ENCODE measurements at regions not wholly inside any gene's neighbourhood (a gene's known extent, or its start where the extent isn't known, plus 50 kb on each side); places are given as distances from the start of the nearest gene placed in this dataset.

- no peak for TF ChIP-seq EGR1 (IDR thresholded peaks at IDR 0.05)
- no peak for TF ChIP-seq NFIC (IDR thresholded peaks at IDR 0.05)
- TF ChIP-seq RAD21 (IDR thresholded peaks at IDR 0.05; ENCODE audit: low read depth) = no peak
- TF ChIP-seq, protein P1, sequence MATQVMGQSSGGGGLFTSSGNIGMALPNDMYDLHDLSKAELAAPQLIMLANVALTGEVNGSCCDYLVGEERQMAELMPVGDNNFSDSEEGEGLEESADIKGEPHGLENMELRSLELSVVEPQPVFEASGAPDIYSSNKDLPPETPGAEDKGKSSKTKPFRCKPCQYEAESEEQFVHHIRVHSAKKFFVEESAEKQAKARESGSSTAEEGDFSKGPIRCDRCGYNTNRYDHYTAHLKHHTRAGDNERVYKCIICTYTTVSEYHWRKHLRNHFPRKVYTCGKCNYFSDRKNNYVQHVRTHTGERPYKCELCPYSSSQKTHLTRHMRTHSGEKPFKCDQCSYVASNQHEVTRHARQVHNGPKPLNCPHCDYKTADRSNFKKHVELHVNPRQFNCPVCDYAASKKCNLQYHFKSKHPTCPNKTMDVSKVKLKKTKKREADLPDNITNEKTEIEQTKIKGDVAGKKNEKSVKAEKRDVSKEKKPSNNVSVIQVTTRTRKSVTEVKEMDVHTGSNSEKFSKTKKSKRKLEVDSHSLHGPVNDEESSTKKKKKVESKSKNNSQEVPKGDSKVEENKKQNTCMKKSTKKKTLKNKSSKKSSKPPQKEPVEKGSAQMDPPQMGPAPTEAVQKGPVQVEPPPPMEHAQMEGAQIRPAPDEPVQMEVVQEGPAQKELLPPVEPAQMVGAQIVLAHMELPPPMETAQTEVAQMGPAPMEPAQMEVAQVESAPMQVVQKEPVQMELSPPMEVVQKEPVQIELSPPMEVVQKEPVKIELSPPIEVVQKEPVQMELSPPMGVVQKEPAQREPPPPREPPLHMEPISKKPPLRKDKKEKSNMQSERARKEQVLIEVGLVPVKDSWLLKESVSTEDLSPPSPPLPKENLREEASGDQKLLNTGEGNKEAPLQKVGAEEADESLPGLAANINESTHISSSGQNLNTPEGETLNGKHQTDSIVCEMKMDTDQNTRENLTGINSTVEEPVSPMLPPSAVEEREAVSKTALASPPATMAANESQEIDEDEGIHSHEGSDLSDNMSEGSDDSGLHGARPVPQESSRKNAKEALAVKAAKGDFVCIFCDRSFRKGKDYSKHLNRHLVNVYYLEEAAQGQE (IDR thresholded peaks at IDR 0.05; ENCODE audit: low read depth) = no peak
- no peak for TF ChIP-seq ZBTB7A (IDR thresholded peaks at IDR 0.05; ENCODE audit: low read depth)
- TF ChIP-seq USF1 (IDR thresholded peaks at IDR 0.05) = no peak
- TF ChIP-seq EP300 (IDR thresholded peaks at IDR 0.05; ENCODE audit: borderline replicate concordance) = no peak
- TF ChIP-seq FOXM1 (IDR thresholded peaks at IDR 0.05; ENCODE audit: borderline replicate concordance, low read depth) = no peak
- no peak for TF ChIP-seq TEAD4 (IDR thresholded peaks at IDR 0.05)
- no peak for TF ChIP-seq YY1 (IDR thresholded peaks at IDR 0.05; ENCODE audit: low read depth)
- no peak for TF ChIP-seq MAX (IDR thresholded peaks at IDR 0.05)
- TF ChIP-seq CREB1 (IDR thresholded peaks at IDR 0.05; ENCODE audit: low read depth) = no peak
- TF ChIP-seq TCF12 (IDR thresholded peaks at IDR 0.05; ENCODE audit: low read depth) = no peak
- no peak for TF ChIP-seq CEBPB (IDR thresholded peaks at IDR 0.05)
- no peak for TF ChIP-seq TAF1 (IDR thresholded peaks at IDR 0.05; ENCODE audit: low read depth)
Observed at GRCh38 chr2:236965841-236966096, 119.9 kb upstream of the COPS8 start.

- no peak for TF ChIP-seq TCF12 (IDR thresholded peaks at IDR 0.05; ENCODE audit: low read depth)
- no peak for TF ChIP-seq RAD21 (IDR thresholded peaks at IDR 0.05; ENCODE audit: low read depth)
- TF ChIP-seq, protein P1 (IDR thresholded peaks at IDR 0.05; ENCODE audit: low read depth) = no peak
- no peak for TF ChIP-seq CEBPB (IDR thresholded peaks at IDR 0.05)
- TF ChIP-seq USF1 (IDR thresholded peaks at IDR 0.05) = no peak
- TF ChIP-seq CREB1 (IDR thresholded peaks at IDR 0.05; ENCODE audit: low read depth) = no peak
- no peak for TF ChIP-seq EGR1 (IDR thresholded peaks at IDR 0.05)
- no peak for TF ChIP-seq TAF1 (IDR thresholded peaks at IDR 0.05; ENCODE audit: low read depth)
- TF ChIP-seq ZBTB7A (IDR thresholded peaks at IDR 0.05; ENCODE audit: low read depth) = no peak
- TF ChIP-seq YY1 (IDR thresholded peaks at IDR 0.05; ENCODE audit: low read depth) = no peak
- TF ChIP-seq TEAD4 (IDR thresholded peaks at IDR 0.05) = no peak
- no peak for TF ChIP-seq NFIC (IDR thresholded peaks at IDR 0.05)
- no peak for TF ChIP-seq MAX (IDR thresholded peaks at IDR 0.05)
- TF ChIP-seq FOXM1 (IDR thresholded peaks at IDR 0.05; ENCODE audit: borderline replicate concordance, low read depth) = no peak
- TF ChIP-seq EP300 (IDR thresholded peaks at IDR 0.05; ENCODE audit: borderline replicate concordance) = no peak
Observed at GRCh38 chr2:236967499-236967783, 118.2 kb upstream of the COPS8 start.

DNA sequence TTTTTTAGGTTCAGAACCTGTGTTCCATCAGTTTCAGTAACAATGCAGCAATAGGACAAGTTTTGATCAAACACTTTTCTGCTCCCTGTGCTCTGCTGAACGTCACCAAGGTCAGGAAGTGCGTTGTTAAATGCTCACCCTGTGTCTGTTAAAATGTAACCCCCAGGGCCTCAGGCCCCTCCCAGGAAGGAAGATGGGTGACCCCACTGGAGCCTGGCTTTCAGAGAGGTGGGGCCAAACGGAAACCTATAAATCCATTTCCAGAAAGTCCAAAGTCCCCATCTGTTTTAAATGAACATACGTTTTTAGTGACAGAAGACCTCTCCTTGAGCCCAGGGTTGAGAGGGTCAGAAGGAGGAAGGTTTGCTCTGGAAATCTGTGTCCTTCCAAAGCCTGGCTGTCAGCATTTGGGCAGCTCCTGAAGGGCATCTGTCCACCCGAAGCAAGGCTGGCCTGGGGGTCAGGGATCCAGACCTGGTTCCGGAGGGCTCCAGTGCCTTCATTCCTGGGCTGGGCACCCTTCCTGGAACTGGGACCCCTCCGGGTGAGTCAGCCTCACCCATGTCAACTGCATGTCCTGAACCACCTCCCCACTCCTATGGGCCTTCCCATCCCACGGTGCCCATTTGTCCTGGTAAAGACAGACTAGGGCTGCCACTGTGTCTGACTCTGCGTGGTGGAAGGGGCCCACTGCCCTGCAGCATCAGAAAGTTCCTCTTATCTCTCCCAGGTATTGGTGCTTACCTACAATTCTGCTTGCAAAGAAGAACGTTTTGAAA, 117.4 kb upstream of the COPS8 start:
- TF ChIP-seq RAD21 (IDR thresholded peaks at IDR 0.05; ENCODE audit: low read depth) (no peak), YY1 (IDR thresholded peaks at IDR 0.05; ENCODE audit: low read depth) (no peak)
- TF ChIP-seq, protein P1 (IDR thresholded peaks at IDR 0.05; ENCODE audit: low read depth) = no peak

GRCh38 chr2:236968880-236969534, 116.7 kb upstream of the COPS8 start:
- no peak for TF ChIP-seq ZBTB7A (IDR thresholded peaks at IDR 0.05; ENCODE audit: low read depth)
- TF ChIP-seq EGR1 (IDR thresholded peaks at IDR 0.05) = no peak
- no peak for TF ChIP-seq TAF1 (IDR thresholded peaks at IDR 0.05; ENCODE audit: low read depth)
- TF ChIP-seq RAD21 (IDR thresholded peaks at IDR 0.05; ENCODE audit: low read depth) = no peak
- TF ChIP-seq USF1 (IDR thresholded peaks at IDR 0.05) = no peak
- TF ChIP-seq EP300 (IDR thresholded peaks at IDR 0.05; ENCODE audit: borderline replicate concordance) = no peak
- no peak for TF ChIP-seq MAX (IDR thresholded peaks at IDR 0.05)
- TF ChIP-seq, protein P1 (IDR thresholded peaks at IDR 0.05; ENCODE audit: low read depth) = no peak
- TF ChIP-seq YY1 (IDR thresholded peaks at IDR 0.05; ENCODE audit: low read depth) = no peak
- TF ChIP-seq CREB1 (IDR thresholded peaks at IDR 0.05; ENCODE audit: low read depth) = no peak
- no peak for TF ChIP-seq TEAD4 (IDR thresholded peaks at IDR 0.05)
- no peak for TF ChIP-seq TCF12 (IDR thresholded peaks at IDR 0.05; ENCODE audit: low read depth)
- no peak for TF ChIP-seq FOXM1 (IDR thresholded peaks at IDR 0.05; ENCODE audit: borderline replicate concordance, low read depth)
- TF ChIP-seq NFIC (IDR thresholded peaks at IDR 0.05) = no peak
- TF ChIP-seq CEBPB (IDR thresholded peaks at IDR 0.05) = no peak

Data from Ishikawa (cell line).